K562 (cell line): ENCODE measurements at regions not wholly inside any gene's neighbourhood (a gene's known extent, or its start where the extent isn't known, plus 50 kb on each side); places are given as distances from the start of the nearest gene placed in this dataset.

ENCODE experiments used
- ATAC-seq: fragments of 200-7000 bp; cut with Tn5 transposase; 3 replicates; pipeline ENCODE4 v1.9.1; 2020; ENCODE audit warnings: moderate library complexity
- BruUV-seq: library from RNA; stranded (reverse); fragments of 400-500 nt; replicated peaks from 2 replicates; lab custom pipeline; 2021; lab: Mats Ljungman, UMichigan
- CTCF ChIA-PET: fragments of 300-600 bp; formaldehyde crosslinking; extraction: SDS; loops from one replicate; lab custom pipeline; 2021; ENCODE audit warnings: low intra/inter-chr PET ratio; lab: Yijun Ruan, JAX
- POLR2A ChIA-PET: fragments of 300-600, 350-650 bp; sonication (Branson Sonifier 250); formaldehyde crosslinking; extraction: SDS; loops from one replicate; lab custom pipeline; 2021; ENCODE audit warnings: antibody characterized with exemption, inconsistent platforms; lab: Yijun Ruan, JAX
- DNase-seq, 4 experiments: peaks; one replicate each; pipeline versions ENCODE4 v3.0.0 to v3.0.0-alpha.2; 2011 to 2018; ENCODE audit warnings: low spot score in 3 of 4, mixed read lengths in 3 of 4; ENCODE audit errors: extremely low read depth in 1 of 4
- FAIRE-seq: peaks from 2 replicates; lab custom pipeline; 2011; peaks lifted over from hg19 to GRCh38; lab: Jason Lieb, UNC
- H2AFZ ChIP-seq: 2 replicates; pipeline ENCODE4 v1.6.0; 2011; ENCODE audit warnings: low read depth, low read length, control low read depth, inconsistent platforms
- H3K27ac ChIP-seq: fragments of 200-600 bp; 3 replicates; pipeline ENCODE4 v1.8.0; 2011; ENCODE audit warnings: low read depth, mild to moderate bottlenecking, control low read depth, inconsistent platforms, low read length, moderate library complexity, mixed read lengths; ENCODE audit errors: extremely low read depth
- H3K27me3 ChIP-seq, 2 experiments: fragments of 300-600 bp in 1 of 2; 2 replicates in 1 of 2; 3 replicates in 1 of 2; pipeline versions ENCODE4 v1.6.0 to v1.8.0; 2011; ENCODE audit warnings: inconsistent platforms in 2 of 2, low read length in 2 of 2, mild to moderate bottlenecking in 1 of 2, mixed read lengths in 1 of 2, moderate library complexity in 1 of 2; ENCODE audit not compliant: control insufficient read depth in 2 of 2, insufficient read depth in 2 of 2
- H3K36me3 ChIP-seq: fragments of 300-600 bp; 3 replicates; pipeline ENCODE4 v1.8.0; 2011; ENCODE audit warnings: mild to moderate bottlenecking, low read length, inconsistent platforms; ENCODE audit not compliant: control insufficient read depth, insufficient read depth
- H3K4me1 ChIP-seq, 2 experiments: fragments of 200-600 bp in 1 of 2; replicated peaks in 1 of 2; 2 replicates in 1 of 2; 3 replicates in 1 of 2; pipeline versions ENCODE4 v1.5.1 to v1.8.0; 2011; ENCODE audit warnings: inconsistent platforms in 2 of 2, low read length in 2 of 2, mild to moderate bottlenecking in 1 of 2, mixed read lengths in 1 of 2, moderate library complexity in 1 of 2; ENCODE audit not compliant: control insufficient read depth in 2 of 2, insufficient read depth in 2 of 2
- H3K4me2 ChIP-seq: 2 replicates; pipeline ENCODE4 v1.6.1; 2011; ENCODE audit warnings: low read length, control low read depth, inconsistent platforms, mixed read lengths; ENCODE audit not compliant: insufficient read depth
- H3K4me3 ChIP-seq: fragments of 200-600 bp; sonication (generic), shearing (Covaris generic); 2 replicates; pipeline ENCODE4 v1.5.1; 2016; ENCODE audit warnings: control low read depth, inconsistent platforms
- H3K79me2 ChIP-seq: fragments of 200-600 bp; 3 replicates; pipeline ENCODE4 v1.8.0; 2011; ENCODE audit warnings: low read length, inconsistent platforms; ENCODE audit not compliant: control insufficient read depth, insufficient read depth
- H3K9ac ChIP-seq, 2 experiments: 2 replicates each; pipeline versions ENCODE4 v1.6.0 to v1.6.1; 2011; ENCODE audit warnings: low read depth in 2 of 2, low read length in 2 of 2, control low read depth in 1 of 2, inconsistent platforms in 1 of 2, mild to moderate bottlenecking in 1 of 2, mixed read lengths in 1 of 2; ENCODE audit not compliant: insufficient read depth in 1 of 2
- H3K9me1 ChIP-seq: one replicate; pipeline ENCODE4 v1.6.0; 2011; ENCODE audit warnings: inconsistent platforms, mild to moderate bottlenecking, low read length, moderate library complexity; ENCODE audit not compliant: control insufficient read depth, insufficient read depth
- H3K9me3 ChIP-seq: replicated peaks from 2 replicates; pipeline ENCODE4 v1.5.1; 2011; ENCODE audit warnings: low read depth, low read length, inconsistent platforms; ENCODE audit not compliant: control insufficient read depth, insufficient read depth
- H4K20me1 ChIP-seq: replicated peaks from 2 replicates; pipeline ENCODE4 v1.6.1; 2011; ENCODE audit warnings: low read length, inconsistent platforms, mixed read lengths; ENCODE audit not compliant: control insufficient read depth, insufficient read depth
- BACH1 ChIP-seq: fragments of 200-800 bp; sonication (Bioruptor generic); IDR thresholded peaks from 2 replicates; pipeline ENCODE4 v1.6.1; 2016; ENCODE audit warnings: missing genetic modification characterization, missing compliant biosample characterization
- CEBPG ChIP-seq, 3 experiments: fragments of 200-800 bp in 1 of 3; sonication (Bioruptor generic) in 1 of 3; sonication (generic) in 1 of 3; formaldehyde crosslinking in 1 of 3; IDR thresholded peaks in 2 of 3; conservative IDR thresholded peaks in 1 of 3; 2 replicates each; pipeline versions ENCODE4 v1.6.1 to v1.8.0; 2016 to 2022; ENCODE audit warnings: missing compliant biosample characterization in 2 of 3, missing genetic modification characterization in 2 of 3, mild to moderate bottlenecking in 1 of 3, missing genetic modification reagents in 1 of 3
- GATAD2B ChIP-seq: fragments of 450-650 bp; IDR thresholded peaks from 2 replicates; pipeline ENCODE4 v1.6.1; 2017; ENCODE audit warnings: mild to moderate bottlenecking, borderline replicate concordance
- HNRNPL ChIP-seq: fragments of 200-400 bp; formaldehyde crosslinking; IDR thresholded peaks from 2 replicates; pipeline ENCODE4 v1.6.1; 2017; ENCODE audit warnings: low read depth, mild to moderate bottlenecking, low read length
- NR1H2 ChIP-seq: sonication (generic); formaldehyde crosslinking; IDR thresholded peaks from 2 replicates; pipeline ENCODE4 v1.4.0; 2020; ENCODE audit warnings: mild to moderate bottlenecking, missing genetic modification reagents
- PHB ChIP-seq: fragments of 250-450 bp; sonication (Bioruptor Pico); IDR thresholded peaks from 2 replicates; pipeline ENCODE4 v1.5.0; 2021
- POU5F1 ChIP-seq: fragments of 150-350 bp; IDR thresholded peaks from 2 replicates; pipeline ENCODE4 v1.6.1; 2014; ENCODE audit warnings: borderline replicate concordance, low read length, low read depth, mild to moderate bottlenecking; ENCODE audit not compliant: partially characterized antibody
- PPARD ChIP-seq: fragments of 250-450 bp; sonication (Bioruptor Pico); IDR thresholded peaks from 2 replicates; pipeline ENCODE4 v1.8.0; 2022; ENCODE audit warnings: inconsistent platforms, mild to moderate bottlenecking, moderate library complexity
- PYGO2 ChIP-seq: fragments of 450-650 bp; IDR thresholded peaks from 2 replicates; pipeline ENCODE4 v1.6.1; 2016; ENCODE audit warnings: mild to moderate bottlenecking, missing genetic modification characterization, moderate library complexity, missing compliant biosample characterization
- SFPQ ChIP-seq: fragments of 200-400 bp; formaldehyde crosslinking; IDR thresholded peaks from 2 replicates; pipeline ENCODE4 v1.6.1; 2017; ENCODE audit warnings: mild to moderate bottlenecking, low read depth, low read length, moderate library complexity
- SRSF9 ChIP-seq: fragments of 200-400 bp; formaldehyde crosslinking; IDR thresholded peaks from 2 replicates; pipeline ENCODE4 v1.6.1; 2017; ENCODE audit warnings: low read depth, low read length, borderline replicate concordance
- STAT5B ChIP-seq: fragments of 250-450 bp; sonication (Bioruptor Pico); IDR thresholded peaks from 2 replicates; pipeline ENCODE4 v1.8.0; 2021; ENCODE audit warnings: mild to moderate bottlenecking, inconsistent platforms
- ZBED1 ChIP-seq: IDR thresholded peaks from 2 replicates; pipeline ENCODE4 v1.6.1; 2014
- ZNF318 ChIP-seq, 2 experiments: fragments of 450-650 bp; IDR thresholded peaks; 2 replicates each; pipeline ENCODE4 v1.6.1; 2016; ENCODE audit warnings: mild to moderate bottlenecking in 2 of 2, borderline replicate concordance in 1 of 2, low read depth in 1 of 2, moderate library complexity in 1 of 2
- WGBS: fragments of 100-300 bp; shearing (Covaris generic); methylation state at CpG from one replicate; pipeline ENCODE4 v1.1.6; 2016; ENCODE audit warnings: low coverage, mixed read lengths; ENCODE audit not compliant: insufficient coverage; ENCODE audit errors: missing lambda C conversion rate; 5-methylcytosine and 5-hydroxymethylcytosine counted together
- in situ Hi-C: fragments of 300-500 bp; cut with MboI; formaldehyde crosslinking; loops from 4 replicates; pipeline ENCODE4 v1.15.0; 2018; ENCODE audit warnings: inconsistent platforms, mixed read lengths
- intact Hi-C: fragments of 100-400 bp; cut with micrococcal nuclease; formaldehyde crosslinking; loops from 2 replicates; pipeline ENCODE4 v1.14.2; 2022

- DNase-seq, result no peak
- Histone ChIP-seq H3K79me2 (no peaks in the 10 kb centered on the region), H3K4me3 (no peak overlapping the region), H4K20me1 (no peaks in the 10 kb centered on the region), H3K9me1 (no peaks in the 10 kb centered on the region), H3K9ac (no peak overlapping the region), H2AFZ (no peak overlapping the region), H3K4me1 (no peaks in the 10 kb centered on the region), H3K9me3 (no peaks in the 10 kb centered on the region), H3K36me3 (no peaks in the 10 kb centered on the region), H3K27me3 (0 out of 5 replicates have a peak, but pooled peaks cover 0 to 2% of the 10 kb centered on the region in 2 experiments), H3K27ac (no peak overlapping the region), H3K4me2 (no peak overlapping the region)
- TF ChIP-seq CEBPG (CRISPR knock-in tag; IDR thresholded peaks at IDR 0.05) (no peak), CEBPG (tag; conservative IDR thresholded peaks at IDR 0.05 in 1 of 2, IDR thresholded peaks at IDR 0.05 in 1 of 2) (no peak), STAT5B (CRISPR knock-in tag) (no peak), NR1H2 (CRISPR knock-in tag) (no peak), HNRNPL (no peak), POU5F1 (no peak), GATAD2B (no peak), PPARD (no peak), PHB (CRISPR knock-in tag) (no peak), SFPQ (no peak), SRSF9 (no peak), ZBED1 (no peak), ZNF318 (IDR thresholded peaks at IDR 0.05; ENCODE audit: borderline replicate concordance in 1 of 2, low read depth in 1 of 2) (no peak), PYGO2 (no peak), BACH1 (tag) (no peak)
- WGBS, result 0% methylated on average over 1 of the region's 1 CpG
- POLR2A ChIA-PET, result no interaction called here
- no peak for ATAC-seq
- no peak for FAIRE-seq
- intact Hi-C loops, result no loop called here
- in situ Hi-C loops, result no loop called here
- CTCF ChIA-PET, result no interaction called here
- BruUV-seq, result no TSS peak
These were observed 92.6 kb downstream of the METTL4 start for GRCh38 chr18:2478662-2479061.
